Osteoblast (primary cell): ENCODE measurements at regions not wholly inside any gene's neighbourhood (a gene's known extent, or its start where the extent isn't known, plus 50 kb on each side); places are given as distances from the start of the nearest gene placed in this dataset.

Experiments
- DNase-seq: peaks from one replicate; pipeline ENCODE4 v3.0.0; 2011; ENCODE audit warnings: low spot score, mixed read lengths; ENCODE audit not compliant: insufficient read length; ENCODE audit errors: missing footprints
- H2AFZ ChIP-seq: 2 replicates; pipeline ENCODE4 v1.6.0; 2011; ENCODE audit warnings: mild to moderate bottlenecking, low read length
- H3K27ac ChIP-seq: 2 replicates; pipeline ENCODE4 v1.5.1; 2011; ENCODE audit warnings: mild to moderate bottlenecking, low read depth, low read length, moderate library complexity
- H3K27me3 ChIP-seq: 2 replicates; pipeline ENCODE4 v1.6.0; 2012; ENCODE audit warnings: mild to moderate bottlenecking, control low read depth, inconsistent platforms, low read length, moderate library complexity; ENCODE audit not compliant: insufficient read depth
- H3K36me3 ChIP-seq: 2 replicates; pipeline ENCODE4 v1.5.1; 2011; ENCODE audit warnings: mild to moderate bottlenecking, low read length, control low read depth, moderate library complexity; ENCODE audit not compliant: insufficient read depth
- H3K4me1 ChIP-seq: 2 replicates; pipeline ENCODE4 v1.5.1; 2011; ENCODE audit warnings: mild to moderate bottlenecking, low read length, control low read depth, moderate library complexity; ENCODE audit not compliant: insufficient read depth
- H3K4me2 ChIP-seq: 2 replicates; pipeline ENCODE4 v1.6.0; 2011; ENCODE audit warnings: mild to moderate bottlenecking, low read length; ENCODE audit not compliant: insufficient read depth
- H3K4me3 ChIP-seq: fragments of 200-600 bp; sonication (generic); 3 replicates; pipeline ENCODE4 v1.5.1; 2012; ENCODE audit warnings: mild to moderate bottlenecking, low read length, inconsistent platforms; ENCODE audit not compliant: insufficient read depth
- H3K79me2 ChIP-seq: 2 replicates; pipeline ENCODE4 v1.6.0; 2012; ENCODE audit warnings: mild to moderate bottlenecking, low read length, control low read depth, inconsistent platforms; ENCODE audit not compliant: insufficient read depth
- H3K9me3 ChIP-seq: 2 replicates; pipeline ENCODE4 v1.5.1; 2011; ENCODE audit warnings: low read depth, low read length, control low read depth
- H4K20me1 ChIP-seq: 2 replicates; pipeline ENCODE4 v1.6.0; 2012; ENCODE audit warnings: mild to moderate bottlenecking, low read length, control low read depth; ENCODE audit not compliant: insufficient read depth
- TF ChIP-seq, protein P1 (sequence below): IDR thresholded peaks from 2 replicates; pipeline ENCODE4 v1.5.1; 2011; ENCODE audit warnings: mild to moderate bottlenecking, low read depth, low read length, moderate library complexity; ENCODE audit errors: extremely low read depth

DNA sequence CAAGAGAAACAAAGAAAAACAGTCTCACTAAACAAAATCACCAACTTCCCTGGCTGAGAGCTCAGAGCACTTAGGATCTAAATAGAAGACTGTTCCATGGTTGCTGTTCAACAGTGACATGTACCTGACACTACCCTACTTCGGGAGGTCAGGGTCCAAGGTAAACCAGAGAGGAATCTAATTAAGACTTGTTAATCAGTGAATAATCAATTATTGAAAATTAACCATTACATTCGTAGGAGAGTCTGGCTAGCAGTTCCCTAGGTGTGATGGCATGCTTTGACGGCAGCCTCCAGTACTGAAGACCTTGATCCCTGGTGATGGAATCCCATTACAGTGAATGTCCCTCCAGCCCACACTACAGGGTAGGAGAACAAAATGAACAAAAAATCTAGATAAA, 154.0 kb upstream of the AFDN start:
- no peaks in the 10 kb centered on the region for H3K79me2 ChIP-seq
- no peak overlapping the region for H3K27ac ChIP-seq
- TF ChIP-seq, protein P1, sequence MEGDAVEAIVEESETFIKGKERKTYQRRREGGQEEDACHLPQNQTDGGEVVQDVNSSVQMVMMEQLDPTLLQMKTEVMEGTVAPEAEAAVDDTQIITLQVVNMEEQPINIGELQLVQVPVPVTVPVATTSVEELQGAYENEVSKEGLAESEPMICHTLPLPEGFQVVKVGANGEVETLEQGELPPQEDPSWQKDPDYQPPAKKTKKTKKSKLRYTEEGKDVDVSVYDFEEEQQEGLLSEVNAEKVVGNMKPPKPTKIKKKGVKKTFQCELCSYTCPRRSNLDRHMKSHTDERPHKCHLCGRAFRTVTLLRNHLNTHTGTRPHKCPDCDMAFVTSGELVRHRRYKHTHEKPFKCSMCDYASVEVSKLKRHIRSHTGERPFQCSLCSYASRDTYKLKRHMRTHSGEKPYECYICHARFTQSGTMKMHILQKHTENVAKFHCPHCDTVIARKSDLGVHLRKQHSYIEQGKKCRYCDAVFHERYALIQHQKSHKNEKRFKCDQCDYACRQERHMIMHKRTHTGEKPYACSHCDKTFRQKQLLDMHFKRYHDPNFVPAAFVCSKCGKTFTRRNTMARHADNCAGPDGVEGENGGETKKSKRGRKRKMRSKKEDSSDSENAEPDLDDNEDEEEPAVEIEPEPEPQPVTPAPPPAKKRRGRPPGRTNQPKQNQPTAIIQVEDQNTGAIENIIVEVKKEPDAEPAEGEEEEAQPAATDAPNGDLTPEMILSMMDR = no peak
- DNase-seq = peak; percentile 81
- no peak overlapping the region for H2AFZ ChIP-seq
- no peaks in the 10 kb centered on the region for H3K4me1 ChIP-seq
- H3K9me3 ChIP-seq = peaks cover 4% of the 10 kb centered on the region
- H4K20me1 ChIP-seq = no peaks in the 10 kb centered on the region
- no peaks in the 10 kb centered on the region for H3K36me3 ChIP-seq
- no peak overlapping the region for H3K4me3 ChIP-seq
- no peak overlapping the region for H3K4me2 ChIP-seq
- H3K27me3 ChIP-seq = no peaks in the 10 kb centered on the region

DNA sequence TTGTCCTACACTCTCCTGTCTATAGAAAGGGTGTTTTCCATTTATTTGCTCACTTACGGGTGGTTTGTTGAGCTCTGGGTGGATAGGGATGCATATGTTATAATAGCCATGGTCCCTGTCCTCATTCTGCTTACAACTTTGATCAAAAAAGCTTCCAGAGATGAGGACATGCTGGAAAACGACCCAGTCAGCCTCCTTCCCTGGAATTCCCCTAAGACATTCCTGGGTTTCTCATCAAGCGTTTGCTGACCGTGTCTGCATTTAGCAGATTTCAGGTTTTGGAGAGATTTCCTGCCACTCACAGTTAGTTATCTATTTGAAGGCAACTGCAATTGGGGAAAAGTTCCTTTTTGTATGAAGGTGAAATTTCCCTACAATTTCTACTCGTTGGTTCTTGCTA, 152.8 kb upstream of the AFDN start:
- Histone ChIP-seq H2AFZ (no peak overlapping the region), H3K4me2 (no peak overlapping the region), H3K4me1 (no peaks in the 10 kb centered on the region), H4K20me1 (no peaks in the 10 kb centered on the region), H3K4me3 (no peak overlapping the region), H3K27me3 (no peaks in the 10 kb centered on the region), H3K27ac (no peak overlapping the region), H3K9me3 (peaks cover 4% of the 10 kb centered on the region), H3K36me3 (no peaks in the 10 kb centered on the region), H3K79me2 (no peaks in the 10 kb centered on the region)
- TF ChIP-seq, protein P1 = no peak
- no peak for DNase-seq

DNA sequence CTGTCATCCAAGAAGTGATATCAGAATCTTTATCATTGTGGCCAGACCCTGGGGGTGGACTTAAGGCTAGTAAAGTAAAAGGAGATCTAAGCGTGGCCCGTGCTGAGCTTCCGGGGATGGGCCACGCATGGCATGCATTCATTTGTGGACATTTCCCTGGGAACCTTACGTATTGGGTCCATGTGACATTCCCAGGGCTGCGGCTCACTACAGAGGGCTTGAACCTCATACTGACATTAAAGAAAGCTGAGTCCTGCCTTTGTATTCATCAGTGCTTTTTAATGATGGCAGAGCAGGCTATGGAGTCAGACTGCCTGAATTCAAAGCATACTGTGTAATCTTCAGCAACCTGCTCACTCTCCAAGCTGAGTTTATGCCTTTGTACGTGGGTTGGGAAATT, 152.2 kb upstream of the AFDN start:
- H3K4me1 ChIP-seq = no peaks in the 10 kb centered on the region
- H2AFZ ChIP-seq = no peak overlapping the region
- no peaks in the 10 kb centered on the region for H4K20me1 ChIP-seq
- TF ChIP-seq, protein P1 = no peak
- no peak for DNase-seq
- H3K79me2 ChIP-seq = no peaks in the 10 kb centered on the region
- peaks cover 4% of the 10 kb centered on the region for H3K9me3 ChIP-seq
- H3K36me3 ChIP-seq = no peaks in the 10 kb centered on the region
- H3K4me2 ChIP-seq = no peak overlapping the region
- H3K4me3 ChIP-seq = no peak overlapping the region
- no peak overlapping the region for H3K27ac ChIP-seq
- H3K27me3 ChIP-seq = no peaks in the 10 kb centered on the region

DNA sequence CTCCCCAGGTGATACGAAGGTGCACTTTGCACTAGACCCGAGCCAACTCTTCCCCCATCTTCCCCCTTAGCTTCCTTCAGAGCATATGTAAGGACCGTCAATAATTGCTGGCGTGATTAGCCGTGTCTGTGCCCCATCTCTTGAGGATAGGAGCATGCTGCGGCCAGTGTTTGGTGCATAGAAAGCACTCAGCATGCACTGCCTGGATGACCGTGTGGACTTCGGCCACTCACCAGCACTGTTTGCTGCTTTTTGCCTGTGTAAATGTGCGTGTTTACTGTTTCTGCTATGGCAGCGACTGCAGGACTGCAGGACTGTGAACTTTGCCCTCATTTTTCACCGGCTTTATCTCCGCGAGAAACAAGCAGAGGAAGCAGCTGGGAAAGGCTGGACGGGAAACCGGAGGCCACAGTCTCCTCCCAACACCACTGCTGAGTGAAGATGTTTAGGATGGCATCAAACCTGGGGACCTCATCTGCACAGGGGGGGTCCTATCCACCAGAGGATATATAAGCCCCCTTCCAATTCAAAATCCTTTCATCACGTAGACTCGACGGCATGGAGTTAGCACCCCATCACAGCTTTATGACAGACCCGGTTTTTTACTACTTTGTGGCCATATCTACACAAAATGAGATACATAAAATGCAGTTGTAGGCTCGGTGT, 150.6 kb upstream of the AFDN start:
- no peaks in the 10 kb centered on the region for H3K79me2 ChIP-seq
- H3K36me3 ChIP-seq = no peaks in the 10 kb centered on the region
- H3K27me3 ChIP-seq = no peaks in the 10 kb centered on the region
- TF ChIP-seq, protein P1 = no peak
- H3K9me3 ChIP-seq = peaks cover 4% of the 10 kb centered on the region
- no peak overlapping the region for H3K4me2 ChIP-seq
- no peaks in the 10 kb centered on the region for H4K20me1 ChIP-seq
- H2AFZ ChIP-seq = no peak overlapping the region
- no peaks in the 10 kb centered on the region for H3K4me1 ChIP-seq
- DNase-seq = no peak
- H3K27ac ChIP-seq = no peak overlapping the region
- H3K4me3 ChIP-seq = no peak overlapping the region
